ENCODE measurements at regions not wholly inside any gene's neighbourhood (a gene's known extent, or its start where the extent isn't known, plus 50 kb on each side); places are given as distances from the start of the nearest gene placed in this dataset.

GRCh38 chr13:107809125-107809524 is 406.2 kb downstream of the LIG4 start:
- no peaks in the 10 kb centered on the region for H3K9me3 ChIP-seq (replicated peaks; ENCODE audit: control insufficient read depth, insufficient read depth, low read depth, low read length)
- POLR2A ChIA-PET, result no interaction called here
- no TSS peak for BruUV-seq (replicated peaks)
- no peak overlapping the region for H3K9ac ChIP-seq (ENCODE audit: insufficient read depth in 1 of 2, low read depth in 2 of 2, low read length in 2 of 2)
- H3K4me3 ChIP-seq, result no peak overlapping the region
- TF ChIP-seq BRF1 (IDR thresholded peaks at IDR 0.05; ENCODE audit: borderline replicate concordance, extremely low read depth, insufficient read length) (no peak), ATF2 (CRISPR knock-in tag; IDR thresholded peaks at IDR 0.05) (no peak), ESRRA (IDR thresholded peaks at IDR 0.05; ENCODE audit: borderline replicate concordance, low read depth) (no peak), MXI1 (IDR thresholded peaks at IDR 0.05; ENCODE audit: low read depth, low read length) (no peak), RB1 (IDR thresholded peaks at IDR 0.05; ENCODE audit: low read depth) (no peak), MAFK (IDR thresholded peaks at IDR 0.05; ENCODE audit: low read length) (no peak), LCOR (CRISPR knock-in tag; IDR thresholded peaks at IDR 0.05) (no peak), RBBP5 (IDR thresholded peaks at IDR 0.05; ENCODE audit: borderline replicate concordance, insufficient read depth, low read length, poor library complexity, severe bottlenecking) (no peak), ZNF197 (CRISPR knock-in tag; IDR thresholded peaks at IDR 0.05; ENCODE audit: low read depth) (no peak), ZC3H8 (IDR thresholded peaks at IDR 0.05) (no peak), NCOA1 (IDR thresholded peaks at IDR 0.05; ENCODE audit: low read depth) (no peak), ZFP36 (IDR thresholded peaks at IDR 0.05; ENCODE audit: low read depth, low read length, partially characterized antibody) (no peak), ZNF280A (IDR thresholded peaks at IDR 0.05; ENCODE audit: low read depth, partially characterized antibody) (no peak)
- TF ChIP-seq, protein P1, sequence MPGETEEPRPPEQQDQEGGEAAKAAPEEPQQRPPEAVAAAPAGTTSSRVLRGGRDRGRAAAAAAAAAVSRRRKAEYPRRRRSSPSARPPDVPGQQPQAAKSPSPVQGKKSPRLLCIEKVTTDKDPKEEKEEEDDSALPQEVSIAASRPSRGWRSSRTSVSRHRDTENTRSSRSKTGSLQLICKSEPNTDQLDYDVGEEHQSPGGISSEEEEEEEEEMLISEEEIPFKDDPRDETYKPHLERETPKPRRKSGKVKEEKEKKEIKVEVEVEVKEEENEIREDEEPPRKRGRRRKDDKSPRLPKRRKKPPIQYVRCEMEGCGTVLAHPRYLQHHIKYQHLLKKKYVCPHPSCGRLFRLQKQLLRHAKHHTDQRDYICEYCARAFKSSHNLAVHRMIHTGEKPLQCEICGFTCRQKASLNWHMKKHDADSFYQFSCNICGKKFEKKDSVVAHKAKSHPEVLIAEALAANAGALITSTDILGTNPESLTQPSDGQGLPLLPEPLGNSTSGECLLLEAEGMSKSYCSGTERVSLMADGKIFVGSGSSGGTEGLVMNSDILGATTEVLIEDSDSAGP (CRISPR knock-in tag; IDR thresholded peaks at IDR 0.05), result no peak
- no peaks in the 10 kb centered on the region for H3K27me3 ChIP-seq (ENCODE audit: control insufficient read depth in 2 of 2, insufficient read depth in 2 of 2, low read length in 2 of 2)
- no peaks in the 10 kb centered on the region for H4K20me1 ChIP-seq (replicated peaks; ENCODE audit: control insufficient read depth, insufficient read depth, low read length)
- no peak for DNase-seq (ENCODE audit: extremely low read depth in 1 of 4, low spot score in 3 of 4)
- CTCF ChIA-PET (ENCODE audit: low intra/inter-chr PET ratio), result no interaction called here
- H3K79me2 ChIP-seq (ENCODE audit: control insufficient read depth, insufficient read depth, low read length), result no peaks in the 10 kb centered on the region
- no peak overlapping the region for H2AFZ ChIP-seq (ENCODE audit: low read depth, low read length)
- H3K9me1 ChIP-seq (ENCODE audit: control insufficient read depth, insufficient read depth, low read length), result no peaks in the 10 kb centered on the region
- ATAC-seq, result no peak
- in situ Hi-C loops (cut with MboI), result loop anchor here (25.0 kb wide), 1 partner anchor 253 kb away; no protein-coding TSS in a partner anchor
- no peaks in the 10 kb centered on the region for H3K36me3 ChIP-seq (ENCODE audit: control insufficient read depth, insufficient read depth, low read length)
- H3K27ac ChIP-seq (ENCODE audit: extremely low read depth, low read depth, low read length), result no peak overlapping the region
- intact Hi-C loops (cut with micrococcal nuclease), result no loop called here
- no peak overlapping the region for H3K4me2 ChIP-seq (ENCODE audit: insufficient read depth, low read length)
- 5% methylated on average over 3 of the region's 3 CpGs for WGBS (ENCODE audit: insufficient coverage, low coverage, missing lambda C conversion rate)
- no peak for FAIRE-seq
- no peaks in the 10 kb centered on the region for H3K4me1 ChIP-seq (replicated peaks in 1 of 2; ENCODE audit: control insufficient read depth in 2 of 2, insufficient read depth in 2 of 2, low read length in 2 of 2)

Data from K562 (cell line).